Fibroblast of lung (primary cell): ENCODE measurements at regions not wholly inside any gene's neighbourhood (a gene's known extent, or its start where the extent isn't known, plus 50 kb on each side); places are given as distances from the start of the nearest gene placed in this dataset.

Experiments
- DNase-seq, 2 donors: peaks; one replicate each; pipeline versions ENCODE4 v3.0.0 to v3.0.0-alpha.2; 2010; ENCODE audit warnings: low read depth in 2 of 2
- H2AFZ ChIP-seq: 2 replicates; pipeline ENCODE4 v1.5.1; 2012; ENCODE audit warnings: low read length, control low read depth, inconsistent platforms
- H3K27ac ChIP-seq: 2 replicates; pipeline ENCODE4 v1.5.1; 2011; ENCODE audit warnings: low read length, control low read depth; ENCODE audit not compliant: insufficient read depth
- H3K27me3 ChIP-seq: 2 replicates; pipeline ENCODE4 v1.5.1; 2011; ENCODE audit warnings: mild to moderate bottlenecking, low read length; ENCODE audit not compliant: control insufficient read depth, insufficient read depth
- H3K36me3 ChIP-seq: 2 replicates; pipeline ENCODE4 v1.5.1; 2011; ENCODE audit warnings: low read length; ENCODE audit not compliant: control insufficient read depth, insufficient read depth
- H3K4me1 ChIP-seq: 2 replicates; pipeline ENCODE4 v1.5.1; 2011; ENCODE audit warnings: low read length; ENCODE audit not compliant: control insufficient read depth, insufficient read depth; ENCODE audit errors: extremely low read depth
- H3K4me2 ChIP-seq: 2 replicates; pipeline ENCODE4 v1.5.1; 2011; ENCODE audit warnings: low read length, control low read depth; ENCODE audit not compliant: insufficient read depth; ENCODE audit errors: extremely low read depth
- H3K4me3 ChIP-seq, 4 experiments: fragments of 200-600 bp in 1 of 4; sonication (generic) in 1 of 4; replicated peaks in 1 of 4; 2 replicates each; pipeline ENCODE4 v1.5.1; 2011 to 2016; ENCODE audit warnings: low read length in 4 of 4, low read depth in 3 of 4, mild to moderate bottlenecking in 3 of 4, control low read depth in 2 of 4, inconsistent platforms in 1 of 4, mixed read lengths in 1 of 4; ENCODE audit not compliant: insufficient read depth in 1 of 4; ENCODE audit errors: control extremely low read depth in 1 of 4
- H3K79me2 ChIP-seq: 2 replicates; pipeline ENCODE4 v1.5.1; 2012; ENCODE audit warnings: mild to moderate bottlenecking, low read length, inconsistent platforms; ENCODE audit not compliant: control insufficient read depth, insufficient read depth
- H3K9ac ChIP-seq: 2 replicates; pipeline ENCODE4 v1.5.1; 2011; ENCODE audit warnings: mild to moderate bottlenecking, low read length, control low read depth; ENCODE audit not compliant: insufficient read depth
- H3K9me3 ChIP-seq: 2 replicates; pipeline ENCODE4 v1.5.1; 2012; ENCODE audit warnings: low read depth, low read length; ENCODE audit not compliant: control insufficient read depth, insufficient read depth
- H4K20me1 ChIP-seq: 2 replicates; pipeline ENCODE4 v1.5.1; 2011; ENCODE audit warnings: low read length; ENCODE audit not compliant: control insufficient read depth, insufficient read depth; ENCODE audit errors: extremely low read depth
- CTCF ChIP-seq, 2 donors: IDR thresholded peaks in 1 of 2; conservative IDR thresholded peaks in 1 of 2; 1 replicate in 1 of 2; 2 replicates in 1 of 2; pipeline ENCODE4 v1.5.1; 2011 to 2012; ENCODE audit warnings: low read length in 2 of 2, control low read depth in 1 of 2, inconsistent platforms in 1 of 2, low read depth in 1 of 2, mild to moderate bottlenecking in 1 of 2
- EZH2 ChIP-seq: IDR thresholded peaks from 2 replicates; pipeline ENCODE4 v1.5.1; 2012; ENCODE audit warnings: low read length, control low read depth, mild to moderate bottlenecking; ENCODE audit errors: missing control alignments

GRCh38 chr2:212727751-212728150, 189.1 kb upstream of the ERBB4 start:
- Histone ChIP-seq H3K9ac (no peak overlapping the region), H3K4me1 (no peaks in the 10 kb centered on the region), H3K4me2 (no peak overlapping the region), H4K20me1 (no peaks in the 10 kb centered on the region), H3K36me3 (no peaks in the 10 kb centered on the region), H3K27ac (no peak overlapping the region), H3K9me3 (no peaks in the 10 kb centered on the region), H2AFZ (no peak overlapping the region), H3K27me3 (no peaks in the 10 kb centered on the region), H3K4me3 (no peak overlapping the region), H3K79me2 (no peaks in the 10 kb centered on the region)
- TF ChIP-seq CTCF (conservative IDR thresholded peaks at IDR 0.05 in 1 of 2, IDR thresholded peaks at IDR 0.05 in 1 of 2; ENCODE audit: low read depth in 1 of 2, low read length in 2 of 2) (no peak), EZH2 (no peak)
- DNase-seq: no peak

GRCh38 chr2:212726403-212726802, 187.8 kb upstream of the ERBB4 start:
- Histone ChIP-seq H2AFZ (no peak overlapping the region), H3K4me2 (no peak overlapping the region), H3K4me1 (no peaks in the 10 kb centered on the region), H3K9ac (no peak overlapping the region), H4K20me1 (no peaks in the 10 kb centered on the region), H3K9me3 (no peaks in the 10 kb centered on the region), H3K27ac (no peak overlapping the region), H3K27me3 (no peaks in the 10 kb centered on the region), H3K79me2 (no peaks in the 10 kb centered on the region), H3K4me3 (no peak overlapping the region), H3K36me3 (no peaks in the 10 kb centered on the region)
- no peak for DNase-seq
- TF ChIP-seq EZH2: no peak

- no peaks in the 10 kb centered on the region for H3K79me2 ChIP-seq
- TF ChIP-seq CTCF (conservative IDR thresholded peaks at IDR 0.05 in 1 of 2, IDR thresholded peaks at IDR 0.05 in 1 of 2; ENCODE audit: low read depth in 1 of 2, low read length in 2 of 2) (no peak), EZH2 (no peak)
- no peaks in the 10 kb centered on the region for H3K27me3 ChIP-seq
- no peak overlapping the region for H3K9ac ChIP-seq
- H3K4me2 ChIP-seq: no peak overlapping the region
- H3K4me3 ChIP-seq: no peak overlapping the region
- no peak overlapping the region for H3K27ac ChIP-seq
- H4K20me1 ChIP-seq: no peaks in the 10 kb centered on the region
- H3K9me3 ChIP-seq: no peaks in the 10 kb centered on the region
- H3K4me1 ChIP-seq: no peaks in the 10 kb centered on the region
- no peak for DNase-seq
- no peak overlapping the region for H2AFZ ChIP-seq
- no peaks in the 10 kb centered on the region for H3K36me3 ChIP-seq
Measured at GRCh38 chr2:212725180-212725579, 186.6 kb upstream of the ERBB4 start.
